ENCODE measurements at regions not wholly inside any gene's neighbourhood (a gene's known extent, or its start where the extent isn't known, plus 50 kb on each side); places are given as distances from the start of the nearest gene placed in this dataset.
"Not testable (repeated sequence)": the region's sequence is repeated elsewhere in the genome, so short reads cannot be mapped to it uniquely, and the experiment has no call there.

GRCh38 chr2:138272524-138273195, 228.9 kb upstream of the SPOPL start:
- no peak overlapping the region for H3K27ac Mint-ChIP-seq
- no peaks in the 10 kb centered on the region for H3K36me3 Mint-ChIP-seq (ENCODE audit: low read depth)
- no peak for ATAC-seq (replicated peaks)
- no peaks in the 10 kb centered on the region for H3K27me3 Mint-ChIP-seq
- no peaks in the 10 kb centered on the region for H3K4me1 Mint-ChIP-seq
- H3K9me3 Mint-ChIP-seq, result no peaks in the 10 kb centered on the region
- no peak overlapping the region for H3K4me3 Mint-ChIP-seq

GRCh38 chr2:138273280-138273679, 228.3 kb upstream of the SPOPL start:
- not testable (repeated sequence) for H3K4me3 Mint-ChIP-seq; H3K36me3 Mint-ChIP-seq (ENCODE audit: low read depth); H3K27me3 Mint-ChIP-seq; ATAC-seq (replicated peaks); H3K27ac Mint-ChIP-seq; H3K9me3 Mint-ChIP-seq; H3K4me1 Mint-ChIP-seq

- Mint-ChIP-seq H3K9me3 (no peaks in the 10 kb centered on the region), H3K4me3 (no peak overlapping the region), H3K27me3 (no peaks in the 10 kb centered on the region), H3K36me3 (ENCODE audit: low read depth) (no peaks in the 10 kb centered on the region), H3K27ac (no peak overlapping the region), H3K4me1 (no peaks in the 10 kb centered on the region)
- no peak for ATAC-seq (replicated peaks)
These were observed 226.9 kb upstream of the SPOPL start for GRCh38 chr2:138274421-138275291.

- ATAC-seq (replicated peaks), result no peak
- Mint-ChIP-seq H3K4me1 (no peaks in the 10 kb centered on the region), H3K36me3 (ENCODE audit: low read depth) (no peaks in the 10 kb centered on the region), H3K9me3 (no peaks in the 10 kb centered on the region), H3K27ac (no peak overlapping the region), H3K27me3 (no peaks in the 10 kb centered on the region), H3K4me3 (no peak overlapping the region)
These were observed 226.3 kb upstream of the SPOPL start for GRCh38 chr2:138275292-138275690.

- H3K27me3 Mint-ChIP-seq, result no peaks in the 10 kb centered on the region
- no peaks in the 10 kb centered on the region for H3K9me3 Mint-ChIP-seq
- H3K4me1 Mint-ChIP-seq, result no peaks in the 10 kb centered on the region
- H3K36me3 Mint-ChIP-seq (ENCODE audit: low read depth), result no peaks in the 10 kb centered on the region
- no peak overlapping the region for H3K27ac Mint-ChIP-seq
- no peak for ATAC-seq (replicated peaks)
- no peak overlapping the region for H3K4me3 Mint-ChIP-seq
These were observed 225.7 kb upstream of the SPOPL start for GRCh38 chr2:138275881-138276280.

GRCh38 chr2:138276339-138276738, 225.2 kb upstream of the SPOPL start:
- Mint-ChIP-seq H3K27me3 (no peaks in the 10 kb centered on the region), H3K4me3 (no peak overlapping the region), H3K4me1 (no peaks in the 10 kb centered on the region), H3K27ac (no peak overlapping the region), H3K9me3 (no peaks in the 10 kb centered on the region), H3K36me3 (ENCODE audit: low read depth) (no peaks in the 10 kb centered on the region)
- ATAC-seq (replicated peaks), result no peak

- Mint-ChIP-seq H3K27me3 (no peaks in the 10 kb centered on the region), H3K4me1 (no peaks in the 10 kb centered on the region), H3K9me3 (no peaks in the 10 kb centered on the region), H3K36me3 (ENCODE audit: low read depth) (no peaks in the 10 kb centered on the region), H3K4me3 (no peak overlapping the region), H3K27ac (no peak overlapping the region)
- ATAC-seq (replicated peaks), result no peak
These were observed 224.5 kb upstream of the SPOPL start for GRCh38 chr2:138277062-138277461.

GRCh38 chr2:138279871-138280270, 221.7 kb upstream of the SPOPL start:
- no peaks in the 10 kb centered on the region for H3K36me3 Mint-ChIP-seq (ENCODE audit: low read depth)
- H3K4me3 Mint-ChIP-seq, result no peak overlapping the region
- no peaks in the 10 kb centered on the region for H3K27me3 Mint-ChIP-seq
- no peaks in the 10 kb centered on the region for H3K4me1 Mint-ChIP-seq
- ATAC-seq (replicated peaks), result no peak
- no peak overlapping the region for H3K27ac Mint-ChIP-seq
- no peaks in the 10 kb centered on the region for H3K9me3 Mint-ChIP-seq

- ATAC-seq (replicated peaks), result no peak
- H3K9me3 Mint-ChIP-seq, result peaks cover 4% of the 10 kb centered on the region
- H3K4me1 Mint-ChIP-seq, result no peaks in the 10 kb centered on the region
- H3K27me3 Mint-ChIP-seq, result no peaks in the 10 kb centered on the region
- H3K27ac Mint-ChIP-seq, result no peak overlapping the region
- H3K36me3 Mint-ChIP-seq (ENCODE audit: low read depth), result no peaks in the 10 kb centered on the region
- H3K4me3 Mint-ChIP-seq, result no peak overlapping the region
These were observed 220.4 kb upstream of the SPOPL start for GRCh38 chr2:138280999-138281695.

GRCh38 chr2:138282014-138282672, 219.4 kb upstream of the SPOPL start:
- Mint-ChIP-seq H3K27ac (no peak overlapping the region), H3K36me3 (ENCODE audit: low read depth) (no peaks in the 10 kb centered on the region), H3K27me3 (no peaks in the 10 kb centered on the region), H3K9me3 (peaks cover 7% of the 10 kb centered on the region), H3K4me1 (no peaks in the 10 kb centered on the region), H3K4me3 (no peak overlapping the region)
- no peak for ATAC-seq (replicated peaks)

GRCh38 chr2:138291805-138292204, 209.8 kb upstream of the SPOPL start:
- H3K4me3 Mint-ChIP-seq, result no peak overlapping the region
- H3K36me3 Mint-ChIP-seq (ENCODE audit: low read depth), result no peaks in the 10 kb centered on the region
- H3K4me1 Mint-ChIP-seq, result no peaks in the 10 kb centered on the region
- no peak for ATAC-seq (replicated peaks)
- no peak overlapping the region for H3K27ac Mint-ChIP-seq
- no peaks in the 10 kb centered on the region for H3K27me3 Mint-ChIP-seq
- H3K9me3 Mint-ChIP-seq, result peaks cover 10% of the 10 kb centered on the region

- Mint-ChIP-seq H3K4me3 (no peak overlapping the region), H3K36me3 (ENCODE audit: low read depth) (no peaks in the 10 kb centered on the region), H3K9me3 (peaks cover 4% of the 10 kb centered on the region), H3K4me1 (no peaks in the 10 kb centered on the region), H3K27ac (no peak overlapping the region), H3K27me3 (no peaks in the 10 kb centered on the region)
- ATAC-seq (replicated peaks), result no peak
These were observed 208.5 kb upstream of the SPOPL start for GRCh38 chr2:138293045-138293444.

- H3K36me3 Mint-ChIP-seq (ENCODE audit: low read depth), result no peaks in the 10 kb centered on the region
- H3K4me1 Mint-ChIP-seq, result no peaks in the 10 kb centered on the region
- H3K4me3 Mint-ChIP-seq, result no peak overlapping the region
- H3K9me3 Mint-ChIP-seq, result peaks cover 2% of the 10 kb centered on the region
- no peaks in the 10 kb centered on the region for H3K27me3 Mint-ChIP-seq
- no peak for ATAC-seq (replicated peaks)
- H3K27ac Mint-ChIP-seq, result no peak overlapping the region
These were observed 208.0 kb upstream of the SPOPL start for GRCh38 chr2:138293549-138293948.

GRCh38 chr2:138294451-138294850, 207.1 kb upstream of the SPOPL start:
- Mint-ChIP-seq H3K36me3 (ENCODE audit: low read depth) (no peaks in the 10 kb centered on the region), H3K4me3 (no peak overlapping the region), H3K27ac (no peak overlapping the region), H3K4me1 (no peaks in the 10 kb centered on the region), H3K27me3 (no peaks in the 10 kb centered on the region), H3K9me3 (no peaks in the 10 kb centered on the region)
- no peak for ATAC-seq (replicated peaks)

Measured in activated T-helper 17 cell treated with anti-CD3 and anti-CD28 coated beads, Interleukin-2, amount 50 U/mL, for 72 hours (primary cell).